ENCODE measurements at regions not wholly inside any gene's neighbourhood (a gene's known extent, or its start where the extent isn't known, plus 50 kb on each side); places are given as distances from the start of the nearest gene placed in this dataset.
"Not testable (repeated sequence)": the region's sequence is repeated elsewhere in the genome, so short reads cannot be mapped to it uniquely, and the experiment has no call there.

- Histone ChIP-seq H3K4me3 (no peak overlapping the region), H3K27ac (replicated peaks in 1 of 4) (no peak overlapping the region), H3K9me3 (no peaks in the 10 kb centered on the region), H3K27me3 (no peaks in the 10 kb centered on the region), H3K4me1 (no peaks in the 10 kb centered on the region), H3K36me3 (no peaks in the 10 kb centered on the region)
- intact Hi-C loops (cut with DNase I), result no loop called here
- TF ChIP-seq POLR2AphosphoS5 (IDR thresholded peaks at IDR 0.05), result no peak
- TF ChIP-seq EP300 (IDR thresholded peaks at IDR 0.05), result no peak
- TF ChIP-seq CTCF (IDR thresholded peaks at IDR 0.05), result no peak
- no peak for TF ChIP-seq POLR2A (IDR thresholded peaks at IDR 0.05; ENCODE audit: low read depth)
- WGBS, result 93% methylated on average over 3 of the region's 3 CpGs
- no peak for DNase-seq (ENCODE audit: extremely low spot score)
These were observed 706.8 kb upstream of the ANO3 start for GRCh38 chr11:25625094-25625493.

- no peaks in the 10 kb centered on the region for H3K9me3 ChIP-seq
- H3K27ac ChIP-seq (replicated peaks in 1 of 4), result no peak overlapping the region
- H3K36me3 ChIP-seq, result no peaks in the 10 kb centered on the region
- intact Hi-C loops (cut with DNase I), result no loop called here
- H3K4me1 ChIP-seq, result no peaks in the 10 kb centered on the region
- H3K4me3 ChIP-seq, result no peak overlapping the region
- no peak for DNase-seq (ENCODE audit: extremely low spot score)
- no CpG with 5 or more reads among the region's 5 CpGs for WGBS
- H3K27me3 ChIP-seq, result no peaks in the 10 kb centered on the region
- TF ChIP-seq POLR2A (IDR thresholded peaks at IDR 0.05; ENCODE audit: low read depth) (no peak), EP300 (IDR thresholded peaks at IDR 0.05) (no peak), POLR2AphosphoS5 (IDR thresholded peaks at IDR 0.05) (no peak), CTCF (IDR thresholded peaks at IDR 0.05) (no peak)
These were observed 703.9 kb upstream of the ANO3 start for GRCh38 chr11:25628030-25628429.

- intact Hi-C loops (cut with DNase I), result no loop called here
- H3K4me1 ChIP-seq, result no peaks in the 10 kb centered on the region
- H3K36me3 ChIP-seq, result no peaks in the 10 kb centered on the region
- TF ChIP-seq POLR2AphosphoS5 (IDR thresholded peaks at IDR 0.05), result no peak
- no peak for TF ChIP-seq EP300 (IDR thresholded peaks at IDR 0.05)
- TF ChIP-seq CTCF (IDR thresholded peaks at IDR 0.05), result no peak
- no peak overlapping the region for H3K27ac ChIP-seq (replicated peaks in 1 of 4)
- H3K4me3 ChIP-seq, result no peak overlapping the region
- H3K27me3 ChIP-seq, result no peaks in the 10 kb centered on the region
- H3K9me3 ChIP-seq, result no peaks in the 10 kb centered on the region
- DNase-seq (ENCODE audit: extremely low spot score), result no peak
- WGBS, result 57% methylated on average over 1 of the region's 1 CpG
These were observed 698.7 kb upstream of the ANO3 start for GRCh38 chr11:25633230-25633629.

GRCh38 chr11:25649220-25649619, 682.7 kb upstream of the ANO3 start:
- H3K36me3 ChIP-seq; H3K27me3 ChIP-seq; H3K4me1 ChIP-seq; H3K9me3 ChIP-seq; H3K4me3 ChIP-seq; DNase-seq (ENCODE audit: extremely low spot score); H3K27ac ChIP-seq (replicated peaks in 1 of 4); intact Hi-C loops (cut with DNase I): not testable (repeated sequence)
- 100% methylated on average over 4 of the region's 12 CpGs for WGBS

- TF ChIP-seq CTCF (IDR thresholded peaks at IDR 0.05) (no peak), POLR2A (IDR thresholded peaks at IDR 0.05; ENCODE audit: low read depth) (no peak), EP300 (IDR thresholded peaks at IDR 0.05) (no peak), POLR2AphosphoS5 (IDR thresholded peaks at IDR 0.05) (no peak)
- Histone ChIP-seq H3K9me3 (no peaks in the 10 kb centered on the region), H3K27ac (replicated peaks in 1 of 4) (no peak overlapping the region), H3K36me3 (no peaks in the 10 kb centered on the region), H3K27me3 (no peaks in the 10 kb centered on the region), H3K4me1 (no peaks in the 10 kb centered on the region), H3K4me3 (no peak overlapping the region)
- intact Hi-C loops (cut with DNase I), result no loop called here
- DNase-seq (ENCODE audit: extremely low spot score), result no peak
- 93% methylated on average over 12 of the region's 12 CpGs for WGBS
These were observed 681.6 kb upstream of the ANO3 start for GRCh38 chr11:25650319-25650718.
